T-cell (primary cell): ENCODE measurements at regions not wholly inside any gene's neighbourhood (a gene's known extent, or its start where the extent isn't known, plus 50 kb on each side); places are given as distances from the start of the nearest gene placed in this dataset.

ENCODE experiments used
- ATAC-seq, 4 experiments: fragments of 200-7000 bp in 3 of 4; fragments of 150-1000 bp in 1 of 4; cut with Tn5 transposase; replicated peaks in 1 of 4; 1 replicate in 3 of 4; 2 replicates in 1 of 4; pipeline ENCODE4 v1.10.0; 2021; ENCODE audit warnings: moderate library complexity in 3 of 4, mild to moderate bottlenecking in 2 of 4, moderate number of reproducible peaks in 1 of 4
- CTCF ChIA-PET, 2 donors: fragments of 300-600 bp; sonication (Branson Sonifier 250); formaldehyde crosslinking; loops; one replicate each; lab custom pipeline; 2022; ENCODE audit warnings: antibody characterized with exemption in 2 of 2; lab: Charles Lee
- POLR2A ChIA-PET, 2 donors: fragments of 300-600 bp; sonication (Branson Sonifier 250); formaldehyde crosslinking; loops; one replicate each; lab custom pipeline; 2022; ENCODE audit warnings: antibody characterized with exemption in 2 of 2; lab: Charles Lee
- DNase-seq, 35 experiments: peaks; one replicate each; pipeline versions ENCODE4 v3.0.0 to v3.0.0-alpha.2; 2013 to 2023
- H3K27ac ChIP-seq: one replicate; pipeline ENCODE4 v1.5.1; 2013; ENCODE audit warnings: low read length
- H3K27me3 ChIP-seq, 2 experiments: replicated peaks in 1 of 2; 1 replicate in 1 of 2; 2 replicates in 1 of 2; pipeline versions ENCODE4 v1.6.1 to v1.7.0; 2013; ENCODE audit warnings: low read length in 1 of 2, mixed read lengths in 1 of 2; ENCODE audit not compliant: control insufficient read depth in 2 of 2, insufficient read depth in 2 of 2; ENCODE audit errors: extremely low read depth in 1 of 2
- H3K36me3 ChIP-seq, 2 donors: 1 replicate in 1 of 2; 2 replicates in 1 of 2; pipeline versions ENCODE4 v1.6.1 to v1.7.0; 2013; ENCODE audit warnings: low read length in 1 of 2; ENCODE audit not compliant: control insufficient read depth in 2 of 2, insufficient read depth in 1 of 2; ENCODE audit errors: extremely low read depth in 1 of 2
- H3K4me1 ChIP-seq, 2 experiments: 1 replicate in 1 of 2; 2 replicates in 1 of 2; pipeline versions ENCODE4 v1.6.1 to v1.7.0; 2013; ENCODE audit warnings: low read length in 2 of 2, mixed read lengths in 1 of 2; ENCODE audit not compliant: insufficient read depth in 2 of 2, control insufficient read depth in 1 of 2; ENCODE audit errors: extremely low read depth in 1 of 2
- H3K4me3 ChIP-seq, 2 donors: 1 replicate in 1 of 2; 2 replicates in 1 of 2; pipeline versions ENCODE4 v1.5.1 to v1.7.0; 2013; ENCODE audit warnings: mild to moderate bottlenecking in 2 of 2, low read length in 1 of 2, moderate library complexity in 1 of 2; ENCODE audit not compliant: control insufficient read depth in 1 of 2; ENCODE audit errors: extremely low read depth in 1 of 2
- H3K9me3 ChIP-seq: 2 replicates; pipeline ENCODE4 v1.7.0; 2013
- H3K27ac Mint-ChIP-seq, 2 donors: one replicate each; pipeline ENCODE4 v1.8.0; 2020 to 2021; ENCODE audit warnings: mild to moderate bottlenecking in 2 of 2, mixed read lengths in 2 of 2
- H3K27me3 Mint-ChIP-seq, 2 donors: one replicate each; pipeline ENCODE4 v1.8.0; 2021 to 2022; ENCODE audit warnings: mixed read lengths in 2 of 2
- H3K36me3 Mint-ChIP-seq: one replicate; pipeline ENCODE4 v1.8.0; 2021; ENCODE audit warnings: mixed read lengths
- H3K4me1 Mint-ChIP-seq, 3 donors: one replicate each; pipeline ENCODE4 v1.8.0; 2020 to 2022; ENCODE audit warnings: mixed read lengths in 3 of 3, mild to moderate bottlenecking in 1 of 3
- H3K4me3 Mint-ChIP-seq, 3 donors: one replicate each; pipeline ENCODE4 v1.8.0; 2020 to 2022; ENCODE audit warnings: mild to moderate bottlenecking in 3 of 3, mixed read lengths in 3 of 3, moderate library complexity in 3 of 3
- H3K9me3 Mint-ChIP-seq, 3 donors: one replicate each; pipeline ENCODE4 v1.8.0; 2020 to 2022; ENCODE audit warnings: mixed read lengths in 3 of 3
- WGBS: methylation state at CpG from one replicate; pipeline ENCODE4 v1.1.5; 2013; ENCODE audit warnings: missing lambda C conversion rate; ENCODE audit not compliant: insufficient coverage; 5-methylcytosine and 5-hydroxymethylcytosine counted together

DNA sequence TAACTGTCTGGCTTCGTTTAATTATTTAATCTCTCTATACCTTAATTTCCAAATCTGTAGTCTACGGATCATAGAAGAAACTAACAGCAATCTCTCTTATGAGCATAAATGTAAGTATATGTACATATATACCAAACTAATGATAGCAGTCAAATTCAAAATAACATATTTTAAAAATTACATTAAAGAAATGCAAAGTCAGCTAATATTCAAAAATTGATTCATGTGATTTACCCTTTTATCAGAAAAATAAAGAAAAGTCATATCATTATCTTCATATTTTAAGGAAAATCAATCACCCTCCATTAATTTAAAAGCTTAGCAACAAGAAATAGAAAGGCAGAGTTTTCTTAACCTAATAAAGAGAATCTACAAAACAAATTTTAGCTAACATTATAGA is 575.9 kb downstream of the IRS1 start:
- Mint-ChIP-seq H3K9me3 (no peaks in the 10 kb centered on the region), H3K27me3 (peaks cover 10 to 21% of the 10 kb centered on the region in 2 donors), H3K4me3 (no peak overlapping the region), H3K4me1 (no peaks in the 10 kb centered on the region), H3K36me3 (no peaks in the 10 kb centered on the region), H3K27ac (no peak overlapping the region)
- Histone ChIP-seq H3K27me3 (no peaks in the 10 kb centered on the region), H3K27ac (no peak overlapping the region), H3K4me1 (no peaks in the 10 kb centered on the region), H3K4me3 (no peak overlapping the region), H3K9me3 (no peaks in the 10 kb centered on the region), H3K36me3 (no peaks in the 10 kb centered on the region)
- ATAC-seq, result no peak
- no CpG with 5 or more reads among the region's 2 CpGs for WGBS
- no peak for DNase-seq
- ChIA-PET CTCF (no interaction called here), POLR2A (no interaction called here)

DNA sequence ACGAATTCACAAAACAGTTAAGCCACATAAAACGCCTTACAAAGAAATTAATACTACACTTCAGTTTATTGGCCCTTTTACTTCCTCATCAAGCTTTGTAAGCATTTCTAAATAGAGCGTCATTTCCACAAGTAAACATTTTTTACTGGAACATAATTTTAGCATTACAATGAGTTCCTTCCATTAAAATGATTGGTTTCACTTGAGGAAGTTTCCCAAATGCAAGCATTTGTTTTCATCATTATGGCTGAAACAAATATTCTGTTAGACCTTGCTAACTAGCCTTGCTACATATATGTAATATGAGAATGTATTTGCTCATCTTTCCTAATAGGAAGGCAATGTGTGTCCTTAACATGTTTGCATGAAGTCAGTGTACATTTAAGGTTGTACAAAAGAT is 579.1 kb downstream of the IRS1 start:
- no peak overlapping the region for H3K4me3 ChIP-seq
- POLR2A ChIA-PET, result no interaction called here
- no peaks in the 10 kb centered on the region for H3K36me3 ChIP-seq
- H3K9me3 ChIP-seq, result no peaks in the 10 kb centered on the region
- Mint-ChIP-seq H3K4me3 (no peak overlapping the region), H3K27me3 (peaks cover 10 to 21% of the 10 kb centered on the region in 2 donors), H3K4me1 (peaks cover 0 to 6% (median 0%) of the 10 kb centered on the region in 3 donors), H3K27ac (no peak overlapping the region), H3K9me3 (no peaks in the 10 kb centered on the region), H3K36me3 (no peaks in the 10 kb centered on the region)
- H3K4me1 ChIP-seq, result no peaks in the 10 kb centered on the region
- H3K27ac ChIP-seq, result no peak overlapping the region
- 66% methylated on average over 2 of the region's 3 CpGs for WGBS
- DNase-seq, result no peak
- H3K27me3 ChIP-seq, result no peaks in the 10 kb centered on the region
- ATAC-seq, result no peak
- CTCF ChIA-PET, result interaction anchor here in 1 of 2 donors (0.5 to 1.1 kb wide), 2 partner anchors 26 to 584 kb away, joined by 3 to 5 read pairs; no protein-coding TSS in a partner anchor

DNA sequence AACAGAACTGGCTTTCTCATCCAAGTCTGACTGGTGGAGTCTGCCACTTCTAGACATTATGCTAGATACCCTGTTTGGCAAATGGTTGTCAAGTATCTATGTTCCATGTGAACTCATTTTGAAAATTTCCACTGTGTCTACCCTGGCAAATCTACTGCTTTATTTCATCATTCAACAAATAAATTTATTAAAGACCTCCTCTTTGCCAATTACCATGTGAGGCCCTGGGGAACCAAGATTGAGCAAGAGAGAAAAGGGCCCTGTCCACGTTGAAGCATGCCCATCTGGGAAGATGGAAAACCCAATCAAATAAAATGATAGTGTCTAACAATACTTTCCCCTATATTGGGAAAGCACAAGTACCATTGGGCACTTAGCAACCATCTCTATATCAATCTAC is 582.4 kb downstream of the IRS1 start:
- Mint-ChIP-seq H3K4me1 (peaks cover 0 to 6% (median 0%) of the 10 kb centered on the region in 3 donors), H3K36me3 (no peaks in the 10 kb centered on the region), H3K27ac (no peak overlapping the region), H3K27me3 (peaks cover 3 to 7% of the 10 kb centered on the region in 2 donors), H3K9me3 (no peaks in the 10 kb centered on the region), H3K4me3 (no peak overlapping the region)
- H3K36me3 ChIP-seq, result no peaks in the 10 kb centered on the region
- ATAC-seq, result no peak
- ChIA-PET POLR2A (interaction anchor here in 1 of 2 donors (0.7 kb wide), 1 partner anchor 1021 kb away, joined by 4 read pairs; no protein-coding TSS in a partner anchor), CTCF (interaction anchor here in 1 of 2 donors (1.8 kb wide), 1 partner anchor 585 kb away, joined by 6 read pairs; no protein-coding TSS in a partner anchor)
- DNase-seq, result no peak
- no peak overlapping the region for H3K4me3 ChIP-seq
- H3K4me1 ChIP-seq, result no peaks in the 10 kb centered on the region
- H3K27ac ChIP-seq, result no peak overlapping the region
- H3K9me3 ChIP-seq, result no peaks in the 10 kb centered on the region
- WGBS, result no CpG with 5 or more reads among the region's 1 CpG
- H3K27me3 ChIP-seq, result no peaks in the 10 kb centered on the region

DNA sequence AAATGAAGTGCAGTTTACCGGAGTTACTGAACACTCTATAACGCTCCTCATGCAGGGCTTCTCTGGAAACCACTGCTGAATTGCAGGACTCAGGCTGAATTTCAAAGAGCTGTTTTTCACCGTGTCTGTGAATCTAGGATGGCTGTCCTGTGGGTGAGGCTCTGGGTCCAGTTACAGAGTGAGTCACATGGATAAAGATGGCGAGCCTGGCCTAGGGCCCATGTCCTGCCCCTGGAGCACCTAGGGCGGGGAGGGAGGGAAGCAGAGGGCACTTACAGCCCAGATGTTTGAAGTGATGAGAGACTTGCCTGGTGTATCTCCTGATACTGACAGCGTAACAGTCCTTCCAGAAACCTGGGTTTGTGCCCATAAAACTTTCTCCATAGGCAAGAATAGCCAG is 583.0 kb downstream of the IRS1 start:
- CTCF ChIA-PET, result interaction anchor here (1.1 to 3.1 kb wide), 4 partner anchors 33 to 1022 kb away, joined by 4 to 34 read pairs (median 6); partner anchors contain the start of gene IRS1 (in 1 of the 2)
- Histone ChIP-seq H3K27ac (no peak overlapping the region), H3K36me3 (no peaks in the 10 kb centered on the region), H3K27me3 (no peaks in the 10 kb centered on the region), H3K4me3 (no peak overlapping the region), H3K4me1 (no peaks in the 10 kb centered on the region), H3K9me3 (no peaks in the 10 kb centered on the region)
- Mint-ChIP-seq H3K4me1 (peaks cover 0 to 6% (median 0%) of the 10 kb centered on the region in 3 donors), H3K27ac (no peak overlapping the region), H3K4me3 (no peak overlapping the region), H3K27me3 (peaks cover 3 to 6% of the 10 kb centered on the region in 2 donors), H3K36me3 (no peaks in the 10 kb centered on the region), H3K9me3 (no peaks in the 10 kb centered on the region)
- WGBS, result 91% methylated on average over 3 of the region's 6 CpGs
- ATAC-seq (no peak), DNase-seq (no peak)
- POLR2A ChIA-PET, result interaction anchor here in 1 of 2 donors (0.7 kb wide), 1 partner anchor 1022 kb away, joined by 4 read pairs; no protein-coding TSS in a partner anchor

DNA sequence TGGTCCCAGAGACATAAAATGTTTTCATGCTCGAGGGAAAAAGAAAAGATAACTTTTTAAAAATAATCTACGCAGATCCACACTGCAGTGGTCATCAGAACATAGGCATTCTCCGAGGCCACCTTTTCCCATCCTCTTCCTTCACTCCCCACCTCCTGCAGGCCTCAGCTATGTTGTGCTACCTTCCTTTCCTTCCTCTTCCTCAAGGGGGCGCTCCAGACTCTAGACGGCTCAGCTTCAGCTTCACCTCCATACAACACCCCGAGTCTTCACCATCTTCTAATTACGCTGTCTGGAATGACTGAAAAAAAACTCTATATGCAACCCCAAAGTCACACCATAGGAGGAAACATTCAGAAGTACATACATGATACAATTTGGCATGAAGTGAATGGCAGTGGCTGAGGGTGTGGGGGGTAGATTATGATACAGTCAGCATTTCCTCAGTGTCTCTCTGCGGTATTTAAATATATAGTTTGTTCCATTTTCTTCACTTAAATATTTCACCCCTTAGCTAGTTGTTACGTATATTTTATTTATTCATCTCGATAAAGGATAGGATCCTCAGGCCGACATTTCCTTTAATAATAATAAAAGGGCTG is 583.6 kb downstream of the IRS1 start:
- peak; percentile 40 to 83 (median 54) for ATAC-seq
- POLR2A ChIA-PET, result no interaction called here
- WGBS, result 34% methylated on average over 2 of the region's 11 CpGs

DNA sequence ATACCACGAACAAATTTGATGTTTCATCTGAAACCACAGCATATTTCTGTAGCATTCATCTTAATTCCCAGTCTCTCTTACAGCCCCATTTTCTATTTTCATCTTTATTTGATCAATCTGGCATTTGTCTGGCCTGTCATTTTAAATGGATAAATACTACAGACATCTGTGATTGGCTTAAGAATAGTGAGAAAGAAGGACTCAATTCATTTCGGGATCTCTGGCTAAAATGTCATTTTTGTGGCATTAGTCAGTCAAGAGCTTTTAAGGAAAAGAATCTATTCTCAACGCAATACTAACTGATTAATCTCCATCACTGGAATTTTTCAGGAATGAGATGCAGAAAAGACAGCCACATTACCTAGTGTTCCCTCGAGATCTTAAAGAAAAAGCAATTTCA is 585.9 kb downstream of the IRS1 start:
- no peak for ATAC-seq
- Histone ChIP-seq H3K4me3 (no peak overlapping the region), H3K4me1 (no peaks in the 10 kb centered on the region), H3K9me3 (no peaks in the 10 kb centered on the region), H3K27ac (no peak overlapping the region), H3K27me3 (no peaks in the 10 kb centered on the region), H3K36me3 (no peaks in the 10 kb centered on the region)
- Mint-ChIP-seq H3K27ac (no peak overlapping the region), H3K36me3 (no peaks in the 10 kb centered on the region), H3K27me3 (peaks cover under 1% of the 10 kb centered on the region in 2 donors), H3K9me3 (no peaks in the 10 kb centered on the region), H3K4me1 (peaks cover 0 to 6% (median 0%) of the 10 kb centered on the region in 3 donors), H3K4me3 (no peak overlapping the region)
- no CpG with 5 or more reads among the region's 4 CpGs for WGBS
- no peak for DNase-seq
- ChIA-PET POLR2A (no interaction called here), CTCF (interaction anchor here (0.7 to 3.1 kb wide), 5 partner anchors 30 to 770 kb away, joined by 3 to 34 read pairs (median 4); partner anchors contain the start of gene IRS1 (in 1 of the 2))

More for the DNA sequence above, 583.6 kb downstream of the IRS1 start:
- H3K27ac Mint-ChIP-seq, result no peak overlapping the region
- Histone ChIP-seq H3K27ac (no peak overlapping the region), H3K4me1 (no peaks in the 10 kb centered on the region), H3K36me3 (no peaks in the 10 kb centered on the region), H3K9me3 (no peaks in the 10 kb centered on the region), H3K27me3 (no peaks in the 10 kb centered on the region), H3K4me3 (no peak overlapping the region)
- H3K9me3 Mint-ChIP-seq, result no peaks in the 10 kb centered on the region
- H3K4me1 Mint-ChIP-seq, result peaks cover 0 to 6% (median 0%) of the 10 kb centered on the region in 3 donors
- H3K4me3 Mint-ChIP-seq, result no peak overlapping the region
- peaks cover 3 to 6% of the 10 kb centered on the region in 2 donors for H3K27me3 Mint-ChIP-seq
- CTCF ChIA-PET, result interaction anchor here (0.7 to 3.1 kb wide), 7 partner anchors 32 to 1023 kb away, joined by 3 to 34 read pairs (median 5); partner anchors contain the start of gene IRS1 (in 1 of the 2)
- DNase-seq, result peak in 33 of 35 experiments; percentile 3 to 66 (median 28)
- no peaks in the 10 kb centered on the region for H3K36me3 Mint-ChIP-seq
